Stomach smooth muscle (tissue), 2 donors: ENCODE measurements at regions not wholly inside any gene's neighbourhood (a gene's known extent, or its start where the extent isn't known, plus 50 kb on each side); places are given as distances from the start of the nearest gene placed in this dataset.

Experiments
- H3K27ac ChIP-seq: one replicate; pipeline ENCODE4 v1.7.0; 2013; ENCODE audit warnings: mild to moderate bottlenecking, low read length, inconsistent platforms
- H3K27me3 ChIP-seq, 2 donors: one replicate each; pipeline ENCODE4 v1.7.0; 2013; ENCODE audit warnings: low read length in 2 of 2; ENCODE audit not compliant: insufficient read depth in 2 of 2, control insufficient read depth in 1 of 2
- H3K36me3 ChIP-seq, 2 donors: one replicate each; pipeline ENCODE4 v1.7.0; 2013; ENCODE audit warnings: low read length in 2 of 2; ENCODE audit not compliant: control insufficient read depth in 2 of 2, insufficient read depth in 2 of 2
- H3K4me1 ChIP-seq: one replicate; pipeline ENCODE4 v1.7.0; 2013; ENCODE audit warnings: low read length; ENCODE audit not compliant: control insufficient read depth, insufficient read depth
- H3K4me3 ChIP-seq, 2 donors: one replicate each; pipeline ENCODE4 v1.7.0; 2013; ENCODE audit warnings: low read length in 2 of 2
- H3K9ac ChIP-seq, 2 donors: one replicate each; pipeline ENCODE4 v1.7.0; 2013; ENCODE audit warnings: low read length in 2 of 2, mild to moderate bottlenecking in 1 of 2
- H3K9me3 ChIP-seq, 2 donors: one replicate each; pipeline ENCODE4 v1.7.0; 2013; ENCODE audit warnings: low read length in 2 of 2; ENCODE audit not compliant: control insufficient read depth in 2 of 2
- donor health status: healthy.
- donor health status: Pancreatic carcinoma.

GRCh38 chr20:4601630-4602296, 84.5 kb upstream of the PRNP start:
- H3K9ac ChIP-seq, result peak overlapping the region in 1 of 2 donors; percentile 29
- no peaks in the 10 kb centered on the region for H3K36me3 ChIP-seq
- no peaks in the 10 kb centered on the region for H3K9me3 ChIP-seq
- peak overlapping the region in 1 of 2 donors; percentile 36 for H3K4me3 ChIP-seq
- peak overlapping the region; percentile 89 for H3K27ac ChIP-seq
- no peaks in the 10 kb centered on the region for H3K27me3 ChIP-seq
- H3K4me1 ChIP-seq, result peaks cover 30% of the 10 kb centered on the region

- Histone ChIP-seq H3K27ac (no peak overlapping the region), H3K36me3 (no peaks in the 10 kb centered on the region), H3K4me3 (no peak overlapping the region), H3K9me3 (no peaks in the 10 kb centered on the region), H3K4me1 (peaks cover 30% of the 10 kb centered on the region), H3K27me3 (no peaks in the 10 kb centered on the region), H3K9ac (no peak overlapping the region)
Measured at GRCh38 chr20:4600308-4601014, 85.8 kb upstream of the PRNP start.

- Histone ChIP-seq H3K27ac (no peak overlapping the region), H3K4me1 (peaks cover 20% of the 10 kb centered on the region), H3K9ac (no peak overlapping the region), H3K4me3 (no peak overlapping the region), H3K9me3 (no peaks in the 10 kb centered on the region), H3K27me3 (no peaks in the 10 kb centered on the region), H3K36me3 (no peaks in the 10 kb centered on the region)
Measured at GRCh38 chr20:4597215-4597614, 89.0 kb upstream of the PRNP start.

GRCh38 chr20:4593149-4593525, 93.1 kb upstream of the PRNP start:
- peak overlapping the region in 1 of 2 donors; percentile 71 for H3K4me3 ChIP-seq
- H3K27ac ChIP-seq, result no peak overlapping the region
- no peaks in the 10 kb centered on the region for H3K36me3 ChIP-seq
- peak overlapping the region in 1 of 2 donors; percentile 29 for H3K9ac ChIP-seq
- no peaks in the 10 kb centered on the region for H3K9me3 ChIP-seq
- H3K4me1 ChIP-seq, result peaks cover 12% of the 10 kb centered on the region
- H3K27me3 ChIP-seq, result no peaks in the 10 kb centered on the region

GRCh38 chr20:4592316-4593148, 93.7 kb upstream of the PRNP start:
- Histone ChIP-seq H3K36me3 (no peaks in the 10 kb centered on the region), H3K27ac (no peak overlapping the region), H3K4me1 (peaks cover 12% of the 10 kb centered on the region), H3K9ac (peak overlapping the region in 1 of 2 donors; percentile 55), H3K4me3 (peak overlapping the region; percentile 36 to 71), H3K9me3 (no peaks in the 10 kb centered on the region), H3K27me3 (no peaks in the 10 kb centered on the region)

- Histone ChIP-seq H3K9me3 (no peaks in the 10 kb centered on the region), H3K4me1 (peaks cover 12% of the 10 kb centered on the region), H3K27me3 (no peaks in the 10 kb centered on the region), H3K36me3 (no peaks in the 10 kb centered on the region), H3K27ac (no peak overlapping the region), H3K4me3 (peak overlapping the region; percentile 36 to 71), H3K9ac (no peak overlapping the region)
Measured at GRCh38 chr20:4591975-4592315, 94.3 kb upstream of the PRNP start.

GRCh38 chr20:4585758-4586157, 100.5 kb upstream of the PRNP start:
- no peaks in the 10 kb centered on the region for H3K9me3 ChIP-seq
- no peak overlapping the region for H3K9ac ChIP-seq
- H3K4me3 ChIP-seq, result no peak overlapping the region
- no peaks in the 10 kb centered on the region for H3K4me1 ChIP-seq
- H3K36me3 ChIP-seq, result no peaks in the 10 kb centered on the region
- no peak overlapping the region for H3K27ac ChIP-seq
- H3K27me3 ChIP-seq, result no peaks in the 10 kb centered on the region

- Histone ChIP-seq H3K9me3 (no peaks in the 10 kb centered on the region), H3K36me3 (no peaks in the 10 kb centered on the region), H3K27me3 (no peaks in the 10 kb centered on the region), H3K4me1 (no peaks in the 10 kb centered on the region), H3K4me3 (no peak overlapping the region), H3K27ac (no peak overlapping the region), H3K9ac (no peak overlapping the region)
Measured at GRCh38 chr20:4585104-4585753, 101.0 kb upstream of the PRNP start.

- no peak overlapping the region for H3K9ac ChIP-seq
- H3K36me3 ChIP-seq, result no peaks in the 10 kb centered on the region
- H3K9me3 ChIP-seq, result no peaks in the 10 kb centered on the region
- no peak overlapping the region for H3K4me3 ChIP-seq
- no peaks in the 10 kb centered on the region for H3K27me3 ChIP-seq
- H3K27ac ChIP-seq, result no peak overlapping the region
- H3K4me1 ChIP-seq, result no peaks in the 10 kb centered on the region
Measured at GRCh38 chr20:4584510-4584909, 101.7 kb upstream of the PRNP start.

GRCh38 chr20:4581838-4582237, 104.4 kb upstream of the PRNP start:
- no peak overlapping the region for H3K9ac ChIP-seq
- H3K27me3 ChIP-seq, result peaks cover 0 to 2% of the 10 kb centered on the region in 2 donors
- no peaks in the 10 kb centered on the region for H3K9me3 ChIP-seq
- no peaks in the 10 kb centered on the region for H3K36me3 ChIP-seq
- no peaks in the 10 kb centered on the region for H3K4me1 ChIP-seq
- no peak overlapping the region for H3K4me3 ChIP-seq
- H3K27ac ChIP-seq, result no peak overlapping the region
